HG02623 (cell line): ENCODE measurements at regions not wholly inside any gene's neighbourhood (a gene's known extent, or its start where the extent isn't known, plus 50 kb on each side); places are given as distances from the start of the nearest gene placed in this dataset.

Experiments
- ATAC-seq: cut with Tn5 transposase; IDR thresholded peaks from one replicate; pipeline ENCODE4 v1.9.1; 2021; ENCODE audit warnings: moderate library complexity; ENCODE audit not compliant: unreplicated experiment

DNA sequence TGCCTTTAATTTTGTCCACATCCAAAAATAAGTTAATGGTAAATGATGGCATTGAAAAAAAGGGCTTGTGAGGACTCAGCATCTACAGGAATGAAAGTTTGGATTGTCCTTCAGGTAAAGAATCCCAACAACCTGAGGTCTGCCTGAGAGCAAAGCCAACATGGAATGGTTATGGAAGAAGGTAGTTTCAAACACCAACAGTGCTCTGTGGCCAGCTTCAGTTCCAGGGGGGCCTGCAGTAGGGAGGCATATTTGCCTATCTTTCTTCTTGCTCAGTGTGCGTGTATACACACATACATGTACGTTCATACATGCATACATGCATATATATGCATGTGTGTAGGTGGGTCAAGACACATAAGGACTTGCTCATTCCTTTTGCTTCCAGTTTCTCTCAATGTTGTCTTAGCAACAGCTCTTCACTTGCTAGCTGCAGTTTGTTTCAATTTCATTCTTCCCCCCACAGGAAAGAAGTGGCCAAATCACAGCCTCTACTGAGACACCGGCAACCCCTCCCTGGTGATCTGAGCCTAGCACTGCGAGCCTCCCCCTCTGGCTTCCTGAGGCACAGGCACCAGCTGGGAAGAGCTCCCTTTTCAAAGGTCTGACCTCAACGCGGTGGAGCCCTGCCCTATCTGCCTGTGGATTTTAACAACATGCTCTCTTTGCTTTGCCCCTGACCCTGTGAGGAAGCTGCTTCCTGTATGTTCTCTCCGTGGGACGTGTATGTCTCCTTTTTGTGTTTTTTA, 146.2 kb downstream of the KLF13 start:
- ATAC-seq = peak; percentile 83

GRCh38 chr15:31473385-31474058, 146.9 kb downstream of the KLF13 start:
- ATAC-seq = no peak

DNA sequence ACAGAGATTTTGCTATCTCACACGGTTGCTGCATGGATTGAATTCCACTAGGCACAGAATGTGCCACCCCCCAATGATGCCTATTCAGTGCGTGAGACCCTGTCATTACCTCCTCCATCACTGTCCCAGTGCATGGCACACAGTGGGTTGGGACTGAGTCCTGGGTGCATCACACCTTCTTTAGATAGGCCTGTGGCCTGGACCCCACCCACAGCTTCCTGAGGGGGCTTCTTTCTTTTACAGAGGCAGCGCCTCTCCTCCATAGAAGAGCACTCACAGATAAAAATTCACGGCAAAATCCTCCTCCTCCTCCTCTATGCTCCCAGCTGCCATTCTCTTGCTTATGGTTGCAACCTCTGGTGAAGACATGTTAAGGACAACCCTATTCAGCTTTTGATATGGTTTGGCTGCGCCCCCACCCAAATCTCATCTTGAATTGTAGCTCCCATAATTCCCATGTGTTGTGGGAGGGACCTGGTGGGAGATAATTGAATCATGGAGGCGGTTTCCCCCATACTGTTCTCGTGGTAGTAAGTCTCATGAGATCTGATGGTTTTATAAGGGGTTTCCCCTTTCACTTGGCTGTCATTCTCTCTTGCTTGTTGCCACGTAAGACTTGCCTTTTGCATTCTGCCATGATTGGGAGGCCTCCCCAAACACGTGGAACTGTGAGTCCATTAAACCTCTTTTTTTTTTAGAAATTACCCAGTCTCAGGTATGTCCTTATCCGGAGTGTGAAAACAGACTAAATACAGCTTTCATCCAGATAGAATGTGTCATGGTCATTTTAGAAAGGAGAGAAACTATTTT, 147.6 kb downstream of the KLF13 start:
- no peak for ATAC-seq

DNA sequence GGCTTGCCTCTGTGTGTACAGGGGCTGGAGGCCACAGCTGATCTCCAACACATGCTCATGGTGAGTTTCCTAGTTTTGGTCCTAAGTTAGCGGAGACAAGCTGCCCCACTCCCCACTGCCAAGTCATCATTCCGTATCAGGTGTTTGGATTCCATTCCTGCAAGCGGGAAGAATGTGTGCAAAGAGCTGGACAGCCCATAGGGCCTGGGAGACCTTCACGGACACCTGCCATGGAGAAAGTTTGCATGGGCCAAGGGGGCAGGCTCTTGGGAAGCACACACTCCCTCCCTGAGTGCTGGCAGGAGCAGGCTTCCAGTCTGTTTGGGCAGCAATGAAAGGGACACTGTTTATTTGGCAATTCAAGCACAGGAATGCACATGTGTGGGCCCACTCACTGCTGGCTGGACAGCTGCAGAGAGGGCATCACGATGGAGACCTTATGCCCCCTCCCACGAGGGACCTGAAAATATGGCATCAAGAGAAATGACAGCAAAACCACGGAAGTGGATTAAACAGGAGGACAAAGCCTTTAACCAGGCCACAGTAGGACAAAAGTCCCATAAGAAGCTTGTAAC, 149.7 kb downstream of the KLF13 start:
- ATAC-seq = no peak

- ATAC-seq = no peak
Observed at GRCh38 chr15:31476866-31477265, 150.2 kb downstream of the KLF13 start.

DNA sequence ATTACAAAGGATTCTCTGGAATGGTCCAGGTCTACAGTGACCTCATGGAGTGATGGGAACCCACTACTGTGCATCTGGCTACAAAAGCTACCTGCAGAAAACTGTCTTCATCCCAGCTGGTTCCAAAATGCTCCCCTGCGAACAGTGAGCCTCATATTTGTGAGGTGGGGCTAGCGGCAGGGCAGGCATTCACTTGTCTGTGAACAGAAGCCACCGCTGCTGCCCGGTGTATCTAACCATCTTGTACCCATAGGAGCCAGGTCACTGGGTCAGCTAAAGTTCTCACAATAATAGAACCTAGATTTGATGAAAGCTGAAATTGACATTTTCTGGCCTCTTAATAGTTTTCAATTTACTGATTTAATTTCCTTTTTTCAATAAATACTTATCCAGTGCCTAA, 150.7 kb downstream of the KLF13 start:
- no peak for ATAC-seq

- no peak for ATAC-seq
Observed at GRCh38 chr15:31477851-31478701, 151.4 kb downstream of the KLF13 start.

DNA sequence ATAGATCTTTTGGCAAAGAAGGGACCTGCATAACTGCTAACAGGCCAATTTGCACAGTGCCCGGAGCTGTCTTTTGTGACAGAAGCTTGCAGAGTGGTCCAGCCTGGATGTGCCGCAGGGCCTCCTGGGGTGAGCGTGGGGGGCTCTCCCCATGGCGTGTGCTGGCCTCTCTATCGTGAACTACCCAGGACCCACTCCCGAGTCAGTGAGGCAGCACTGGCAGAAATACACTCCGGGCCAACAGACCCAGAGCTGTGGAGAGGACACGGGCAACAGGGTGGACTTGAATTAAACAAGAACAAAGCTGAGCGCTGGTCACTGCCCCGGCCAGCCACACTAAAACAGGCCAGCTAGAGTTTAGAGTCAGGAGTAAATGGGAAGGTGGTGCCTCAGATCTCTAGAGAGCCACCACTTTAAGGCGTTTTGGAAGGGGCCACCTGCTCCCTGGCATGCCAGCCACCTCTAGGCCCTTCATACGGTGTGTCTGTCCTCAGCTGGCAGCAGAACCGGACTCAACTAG, 152.1 kb downstream of the KLF13 start:
- no peak for ATAC-seq

DNA sequence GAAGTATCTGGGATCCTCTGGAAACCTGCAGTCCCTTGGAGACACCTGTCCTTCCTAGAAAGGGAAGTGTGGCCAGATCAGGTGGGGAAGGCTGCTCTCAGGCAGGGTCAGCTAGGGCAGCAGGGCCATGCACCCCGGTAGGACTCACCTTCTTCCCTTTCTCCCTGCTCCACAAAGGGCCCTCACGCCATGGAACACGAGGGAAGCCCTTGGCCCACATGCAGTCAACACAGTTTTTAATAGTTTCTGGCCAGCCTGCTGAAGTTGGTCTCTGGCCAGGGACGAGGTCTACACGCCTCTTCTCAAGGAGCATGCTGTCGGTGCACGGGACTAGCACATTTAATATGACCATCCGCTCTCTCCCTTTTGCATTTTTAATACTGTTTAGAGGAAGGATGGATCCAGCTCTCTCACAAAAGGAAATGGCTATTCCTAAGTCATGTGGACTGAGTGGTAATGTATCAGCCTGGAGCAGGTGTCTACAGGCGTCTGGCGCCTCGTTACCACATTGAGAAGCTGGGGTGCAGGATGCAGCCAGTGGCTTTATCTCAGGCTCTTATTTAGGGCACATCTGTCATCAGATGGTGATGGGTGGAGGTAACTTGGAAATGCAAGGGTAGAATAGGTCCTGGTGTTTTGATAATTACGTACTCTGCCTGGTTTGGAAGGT, 153.9 kb downstream of the KLF13 start:
- ATAC-seq = no peak

GRCh38 chr15:31481142-31481541, 154.5 kb downstream of the KLF13 start:
- ATAC-seq = no peak

GRCh38 chr15:31482122-31482922, 155.7 kb downstream of the KLF13 start:
- ATAC-seq = no peak

DNA sequence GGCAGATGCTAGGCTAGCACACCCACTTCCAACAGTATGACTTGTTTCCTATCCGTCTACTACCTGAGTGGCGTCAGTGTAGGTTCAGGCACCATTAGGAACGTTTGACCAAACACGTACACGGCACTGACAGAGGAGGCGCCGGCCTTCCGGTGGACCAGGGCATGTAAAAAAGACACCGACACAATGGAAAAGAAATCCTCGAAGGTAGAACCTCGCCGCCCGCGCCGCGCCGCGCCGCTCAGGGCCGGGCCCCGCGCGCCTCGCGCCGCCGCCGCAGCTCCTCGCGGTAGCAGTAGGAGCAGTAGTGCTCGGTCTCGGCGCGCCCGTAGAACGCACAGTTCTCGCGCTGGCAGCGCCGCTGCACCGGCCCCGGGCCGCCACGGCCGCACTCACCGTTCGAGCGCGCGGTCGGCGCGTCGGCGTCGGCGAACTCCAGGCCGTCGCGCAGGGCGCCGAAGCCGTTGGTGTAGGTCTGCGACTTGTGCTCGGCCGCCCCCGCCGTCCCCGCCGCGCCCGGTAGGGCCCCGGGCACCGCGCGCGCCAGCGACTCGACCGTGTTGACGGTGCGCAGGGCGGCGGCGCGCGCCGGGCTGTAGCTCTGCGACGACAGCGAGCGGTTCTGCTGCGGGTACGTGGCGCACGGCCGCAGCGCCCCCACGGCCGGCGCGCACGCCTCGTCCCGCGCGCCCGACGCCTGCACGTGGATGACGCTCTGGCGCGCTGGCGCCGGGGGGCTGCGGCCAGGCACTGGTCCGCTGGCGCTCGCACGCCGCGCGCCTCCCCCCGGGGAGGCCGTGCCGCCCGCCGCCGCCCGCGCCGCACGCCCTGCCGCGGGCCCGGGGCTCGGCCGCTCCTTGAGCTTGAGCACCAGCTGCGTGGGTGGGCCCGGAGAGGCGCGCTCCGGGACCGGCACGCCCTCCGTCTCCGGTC, 156.7 kb downstream of the KLF13 start:
- no peak for ATAC-seq

GRCh38 chr15:31483986-31484951, 157.6 kb downstream of the KLF13 start:
- ATAC-seq = no peak

- no peak for ATAC-seq
Observed at GRCh38 chr15:31484986-31485385, 158.4 kb downstream of the KLF13 start.

DNA sequence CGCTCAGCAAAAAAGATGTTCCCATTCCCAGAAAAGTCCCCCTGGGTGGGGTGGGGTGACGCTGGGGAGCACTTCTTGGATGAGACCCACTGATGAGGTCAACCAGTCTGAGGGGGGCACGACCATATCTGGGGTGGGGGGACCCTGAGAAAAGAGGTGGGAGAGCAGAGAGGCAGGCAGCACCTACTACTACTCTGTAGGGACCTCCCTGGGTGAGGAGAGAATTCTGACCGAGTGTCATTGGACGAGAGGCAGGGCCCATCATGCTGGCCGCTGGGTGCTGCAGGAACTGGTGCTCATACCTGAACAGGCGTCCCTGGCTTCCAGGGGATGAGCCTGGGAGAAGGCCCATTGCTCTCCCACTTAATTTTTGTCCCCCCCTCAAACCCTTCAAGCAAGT, 158.8 kb downstream of the KLF13 start:
- ATAC-seq = no peak

- no peak for ATAC-seq
Observed at GRCh38 chr15:31485911-31486461, 159.4 kb downstream of the KLF13 start.
